COR-L47 (cell line): ENCODE measurements at regions not wholly inside any gene's neighbourhood (a gene's known extent, or its start where the extent isn't known, plus 50 kb on each side); places are given as distances from the start of the nearest gene placed in this dataset.
"Not testable (repeated sequence)": the region's sequence is repeated elsewhere in the genome, so short reads cannot be mapped to it uniquely, and the experiment has no call there.

ENCODE experiments used
- DNase-seq: peaks from one replicate; lab custom pipeline; 2025; lab: John Stamatoyannopoulos, UW

- DNase-seq = no peak
These were observed 127.6 kb downstream of the UTP18 start for GRCh38 chr17:51387986-51388385.

GRCh38 chr17:51389875-51390274 lies 129.5 kb downstream of the UTP18 start:
- no peak for DNase-seq

GRCh38 chr17:51391982-51392654 lies 131.8 kb downstream of the UTP18 start:
- no peak for DNase-seq

- DNase-seq = no peak
These were observed 135.3 kb downstream of the UTP18 start for GRCh38 chr17:51395621-51396020.

- no peak for DNase-seq
These were observed 137.2 kb downstream of the UTP18 start for GRCh38 chr17:51397361-51398127.

GRCh38 chr17:51398128-51398525 lies 137.8 kb downstream of the UTP18 start:
- no peak for DNase-seq

- DNase-seq = no peak
These were observed 138.3 kb downstream of the UTP18 start for GRCh38 chr17:51398687-51399086.

- no peak for DNase-seq
These were observed 140.9 kb downstream of the UTP18 start for GRCh38 chr17:51401279-51401678.

- no peak for DNase-seq
These were observed 142.6 kb downstream of the UTP18 start for GRCh38 chr17:51402899-51403298.

- no peak for DNase-seq
These were observed 147.2 kb downstream of the UTP18 start for GRCh38 chr17:51407576-51407975.

GRCh38 chr17:51419476-51419875 lies 159.1 kb downstream of the UTP18 start:
- DNase-seq = no peak

- DNase-seq = no peak
These were observed 161.2 kb downstream of the UTP18 start for GRCh38 chr17:51421525-51421924.

GRCh38 chr17:51422634-51423033 lies 162.3 kb downstream of the UTP18 start:
- no peak for DNase-seq

GRCh38 chr17:51423421-51424160 lies 163.2 kb downstream of the UTP18 start:
- no peak for DNase-seq

- no peak for DNase-seq
These were observed 165.4 kb downstream of the UTP18 start for GRCh38 chr17:51425773-51426172.

GRCh38 chr17:51427323-51427811 lies 167.0 kb downstream of the UTP18 start:
- no peak for DNase-seq

- no peak for DNase-seq
These were observed 167.5 kb downstream of the UTP18 start for GRCh38 chr17:51427856-51428255.

- no peak for DNase-seq
These were observed 168.5 kb downstream of the UTP18 start for GRCh38 chr17:51428668-51429495.

- DNase-seq = not testable (repeated sequence)
These were observed 169.6 kb downstream of the UTP18 start for GRCh38 chr17:51429938-51430337.

- no peak for DNase-seq
These were observed 170.2 kb downstream of the UTP18 start for GRCh38 chr17:51430591-51430990.

- no peak for DNase-seq
These were observed 174.3 kb downstream of the UTP18 start for GRCh38 chr17:51434434-51435170.
